Caco-2 (cell line): ENCODE measurements at regions not wholly inside any gene's neighbourhood (a gene's known extent, or its start where the extent isn't known, plus 50 kb on each side); places are given as distances from the start of the nearest gene placed in this dataset.

ENCODE experiments used
- BruUV-seq: library from RNA; stranded (reverse); fragments of 400-500 nt; replicated peaks from 2 replicates; lab custom pipeline; 2021; lab: Mats Ljungman, UMichigan
- CTCF ChIA-PET: fragments of 300-600 bp; sonication (Branson Sonifier 250); formaldehyde crosslinking; loops from one replicate; lab custom pipeline; 2022; ENCODE audit warnings: antibody characterized with exemption; lab: Charles Lee
- POLR2A ChIA-PET: fragments of 300-600 bp; sonication (Branson Sonifier 250); formaldehyde crosslinking; loops from one replicate; lab custom pipeline; 2022; ENCODE audit warnings: antibody characterized with exemption; lab: Charles Lee
- DNase-seq, 2 experiments: peaks; one replicate each; pipeline versions ENCODE4 v3.0.0 to v3.0.0-alpha.2; 2020 to 2022
- H3K27me3 ChIP-seq: replicated peaks from 2 replicates; pipeline ENCODE4 v1.6.0; 2011; ENCODE audit warnings: low read length; ENCODE audit not compliant: control insufficient read depth, insufficient read depth
- H3K36me3 ChIP-seq: 2 replicates; pipeline ENCODE4 v1.5.1; 2011; ENCODE audit warnings: low read length; ENCODE audit not compliant: control insufficient read depth, insufficient read depth
- H3K4me1 ChIP-seq: fragments of 250-450 bp; sonication (Bioruptor Pico); 2 replicates; pipeline ENCODE4 v1.5.1; 2020; ENCODE audit warnings: mild to moderate bottlenecking
- H3K4me3 ChIP-seq: 2 replicates; pipeline ENCODE4 v1.5.1; 2011; ENCODE audit warnings: low read depth, mild to moderate bottlenecking, control low read depth, low read length
- H3K9me3 ChIP-seq: fragments of 250-450 bp; sonication (Bioruptor Pico); 2 replicates; pipeline ENCODE4 v1.5.1; 2020; ENCODE audit warnings: mild to moderate bottlenecking, moderate library complexity
- H3K27ac Mint-ChIP-seq: one replicate; pipeline ENCODE4 v1.8.0; 2022; ENCODE audit warnings: mixed read lengths; ENCODE audit not compliant: unreplicated experiment
- H3K27me3 Mint-ChIP-seq: one replicate; pipeline ENCODE4 v1.8.0; 2022; ENCODE audit warnings: mixed read lengths; ENCODE audit not compliant: insufficient read depth, unreplicated experiment
- H3K36me3 Mint-ChIP-seq: one replicate; pipeline ENCODE4 v1.8.0; 2022; ENCODE audit warnings: mild to moderate bottlenecking, mixed read lengths; ENCODE audit not compliant: insufficient read depth, unreplicated experiment
- H3K4me1 Mint-ChIP-seq: one replicate; pipeline ENCODE4 v1.8.0; 2022; ENCODE audit warnings: low read depth, mixed read lengths; ENCODE audit not compliant: unreplicated experiment
- H3K4me3 Mint-ChIP-seq: one replicate; pipeline ENCODE4 v1.8.0; 2022; ENCODE audit warnings: mild to moderate bottlenecking, moderate library complexity, mixed read lengths; ENCODE audit not compliant: unreplicated experiment
- H3K9me3 Mint-ChIP-seq: one replicate; pipeline ENCODE4 v1.8.0; 2022; ENCODE audit warnings: mixed read lengths; ENCODE audit not compliant: unreplicated experiment
- CTCF ChIP-seq, 2 experiments: fragments of 200-600 bp in 1 of 2; IDR thresholded peaks; 1 replicate in 1 of 2; 2 replicates in 1 of 2; pipeline versions ENCODE4 v1.5.1 to v1.8.0; 2011 to 2022; ENCODE audit warnings: antibody characterized with exemption in 1 of 2, control low read depth in 1 of 2, inconsistent platforms in 1 of 2, low read depth in 1 of 2, low read length in 1 of 2, mild to moderate bottlenecking in 1 of 2, moderate library complexity in 1 of 2; ENCODE audit not compliant: insufficient read depth in 1 of 2, severe bottlenecking in 1 of 2, unreplicated experiment in 1 of 2
- intact Hi-C: fragments of 100-400 bp; cut with micrococcal nuclease; formaldehyde crosslinking; loops from one replicate; pipeline ENCODE4 v1.10.0; 2022; ENCODE audit not compliant: unreplicated experiment

GRCh38 chr2:180374502-180375281 is 367.6 kb upstream of the CWC22 start:
- Mint-ChIP-seq H3K4me3 (no peak overlapping the region), H3K27me3 (no peaks in the 10 kb centered on the region), H3K9me3 (peaks cover 11% of the 10 kb centered on the region), H3K27ac (no peak overlapping the region), H3K4me1 (peaks cover 10% of the 10 kb centered on the region), H3K36me3 (no peaks in the 10 kb centered on the region)
- CTCF ChIA-PET = no interaction called here
- H3K9me3 ChIP-seq = no peaks in the 10 kb centered on the region; the same call in 1 of the 2 replicates
- no TSS peak for BruUV-seq
- H3K36me3 ChIP-seq = no peaks in the 10 kb centered on the region
- intact Hi-C loops = no loop called here
- H3K27me3 ChIP-seq = no peaks in the 10 kb centered on the region
- POLR2A ChIA-PET = no interaction called here
- DNase-seq = no peak
- no peak overlapping the region for H3K4me3 ChIP-seq
- no peaks in the 10 kb centered on the region; the same call in 1 of the 2 replicates for H3K4me1 ChIP-seq
- TF ChIP-seq CTCF (IDR thresholded peaks at IDR 0.05; ENCODE audit: insufficient read depth in 1 of 2, low read depth in 1 of 2, low read length in 1 of 2, severe bottlenecking in 1 of 2, unreplicated experiment in 1 of 2) = no peak

- Mint-ChIP-seq H3K4me3 (no peak overlapping the region), H3K27me3 (no peaks in the 10 kb centered on the region), H3K27ac (no peak overlapping the region), H3K36me3 (no peaks in the 10 kb centered on the region), H3K4me1 (no peaks in the 10 kb centered on the region), H3K9me3 (no peaks in the 10 kb centered on the region)
- CTCF ChIA-PET = no interaction called here
- TF ChIP-seq CTCF (IDR thresholded peaks at IDR 0.05; ENCODE audit: insufficient read depth in 1 of 2, low read depth in 1 of 2, low read length in 1 of 2, severe bottlenecking in 1 of 2, unreplicated experiment in 1 of 2) = no peak
- no TSS peak for BruUV-seq
- Histone ChIP-seq H3K4me1 (no peaks in the 10 kb centered on the region), H3K27me3 (no peaks in the 10 kb centered on the region), H3K9me3 (no peaks in the 10 kb centered on the region), H3K4me3 (no peak overlapping the region), H3K36me3 (no peaks in the 10 kb centered on the region)
- no peak for DNase-seq
- POLR2A ChIA-PET = no interaction called here
- intact Hi-C loops = no loop called here
These were observed 363.6 kb upstream of the CWC22 start for GRCh38 chr2:180370511-180371205.

- H3K27me3 ChIP-seq = no peaks in the 10 kb centered on the region
- Mint-ChIP-seq H3K27me3 (no peaks in the 10 kb centered on the region), H3K9me3 (no peaks in the 10 kb centered on the region), H3K27ac (no peak overlapping the region), H3K4me1 (no peaks in the 10 kb centered on the region), H3K4me3 (no peak overlapping the region), H3K36me3 (no peaks in the 10 kb centered on the region)
- H3K36me3 ChIP-seq = no peaks in the 10 kb centered on the region
- DNase-seq = no peak
- no peak overlapping the region for H3K4me3 ChIP-seq
- no peaks in the 10 kb centered on the region for H3K9me3 ChIP-seq
- intact Hi-C loops = no loop called here
- POLR2A ChIA-PET = no interaction called here
- CTCF ChIA-PET = no interaction called here
- BruUV-seq = no TSS peak
- TF ChIP-seq CTCF (IDR thresholded peaks at IDR 0.05; ENCODE audit: insufficient read depth in 1 of 2, low read depth in 1 of 2, low read length in 1 of 2, severe bottlenecking in 1 of 2, unreplicated experiment in 1 of 2) = no peak
- H3K4me1 ChIP-seq = no peaks in the 10 kb centered on the region
These were observed 361.8 kb upstream of the CWC22 start for GRCh38 chr2:180368881-180369280.
